GM18511 (cell line): ENCODE measurements at regions not wholly inside any gene's neighbourhood (a gene's known extent, or its start where the extent isn't known, plus 50 kb on each side); places are given as distances from the start of the nearest gene placed in this dataset.

ENCODE experiments used
- ATAC-seq: cut with Tn5 transposase; IDR thresholded peaks from one replicate; pipeline ENCODE4 v1.9.1; 2021; ENCODE audit warnings: mild to moderate bottlenecking, moderate library complexity; ENCODE audit not compliant: unreplicated experiment

GRCh38 chr2:217691920-217692666 lies 310.7 kb downstream of the TNS1 start:
- ATAC-seq: no peak

DNA sequence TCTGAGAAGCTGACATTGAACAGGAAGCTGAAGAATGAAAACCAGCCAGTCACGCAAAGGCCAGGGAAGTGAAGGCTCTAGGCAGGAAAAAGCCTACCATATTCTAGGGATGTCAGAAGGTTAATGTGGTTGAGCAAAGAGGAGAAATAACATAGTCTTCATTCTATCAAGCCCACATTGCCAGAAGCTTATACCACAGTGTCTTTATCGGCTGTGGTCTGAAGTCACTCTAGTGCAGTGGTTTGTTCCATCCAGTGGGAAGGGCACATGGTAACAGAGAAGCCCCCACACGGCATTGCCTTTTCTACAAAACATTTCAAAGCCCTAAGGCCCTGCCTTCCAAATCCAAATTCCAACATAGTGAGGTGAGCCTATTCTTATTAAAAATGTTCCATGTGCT lies 311.3 kb downstream of the TNS1 start:
- ATAC-seq: no peak

DNA sequence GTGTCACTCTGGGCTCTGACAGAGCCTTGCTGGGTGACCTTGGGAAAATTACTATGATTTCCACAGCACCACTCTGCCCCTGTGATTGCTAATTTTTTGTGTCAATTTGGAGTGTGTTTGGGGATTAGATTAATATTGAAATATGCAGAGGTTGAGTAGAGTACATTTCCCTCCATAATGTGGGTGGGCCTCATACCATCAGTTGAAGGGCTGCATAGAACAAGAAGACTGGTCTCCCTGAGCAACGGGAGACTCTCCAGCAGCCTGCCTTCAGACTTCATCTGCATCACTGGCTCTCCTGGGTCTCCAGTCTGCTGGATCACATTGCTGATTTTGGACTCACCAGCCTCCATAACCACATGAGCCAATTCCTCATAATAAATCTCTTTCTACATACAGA lies 313.7 kb downstream of the TNS1 start:
- no peak for ATAC-seq

GRCh38 chr2:217688494-217688893 lies 314.3 kb downstream of the TNS1 start:
- ATAC-seq: no peak

DNA sequence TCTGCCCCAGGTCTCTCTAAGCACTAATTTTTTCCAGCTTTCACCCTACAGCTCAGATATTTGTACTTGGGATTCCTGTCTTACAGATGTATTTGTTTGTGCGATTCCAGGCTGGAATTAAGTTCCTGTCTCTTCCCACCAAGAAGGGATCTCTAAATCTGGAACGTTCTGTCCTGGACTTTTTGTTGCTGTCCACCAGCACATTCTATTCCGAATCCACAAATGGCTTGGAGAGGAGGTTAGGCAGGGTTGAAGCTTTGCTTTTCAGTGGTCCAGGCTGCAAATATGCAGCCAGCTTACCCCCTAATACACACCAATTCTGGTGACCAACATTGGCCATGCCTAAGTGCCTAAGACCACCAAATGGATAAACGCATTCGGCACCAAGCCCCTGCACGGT lies 315.0 kb downstream of the TNS1 start:
- ATAC-seq: no peak

DNA sequence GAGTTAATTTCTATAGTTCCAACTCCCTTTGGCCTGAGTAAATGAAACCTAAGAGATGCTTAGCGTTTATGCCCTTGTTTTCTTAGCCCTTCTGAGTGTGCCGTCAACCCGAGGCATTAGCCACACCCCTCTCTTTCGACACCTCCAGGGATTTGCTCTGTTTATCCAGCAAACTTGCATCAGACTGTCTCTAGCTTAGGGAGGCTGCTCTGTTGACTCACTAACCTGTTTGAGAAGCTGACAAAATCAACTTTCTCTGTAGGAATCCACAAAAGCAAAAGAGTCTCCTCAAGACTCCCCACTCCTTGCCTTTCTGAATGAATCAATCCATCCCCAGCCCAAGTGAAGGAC lies 317.6 kb downstream of the TNS1 start:
- ATAC-seq: no peak

DNA sequence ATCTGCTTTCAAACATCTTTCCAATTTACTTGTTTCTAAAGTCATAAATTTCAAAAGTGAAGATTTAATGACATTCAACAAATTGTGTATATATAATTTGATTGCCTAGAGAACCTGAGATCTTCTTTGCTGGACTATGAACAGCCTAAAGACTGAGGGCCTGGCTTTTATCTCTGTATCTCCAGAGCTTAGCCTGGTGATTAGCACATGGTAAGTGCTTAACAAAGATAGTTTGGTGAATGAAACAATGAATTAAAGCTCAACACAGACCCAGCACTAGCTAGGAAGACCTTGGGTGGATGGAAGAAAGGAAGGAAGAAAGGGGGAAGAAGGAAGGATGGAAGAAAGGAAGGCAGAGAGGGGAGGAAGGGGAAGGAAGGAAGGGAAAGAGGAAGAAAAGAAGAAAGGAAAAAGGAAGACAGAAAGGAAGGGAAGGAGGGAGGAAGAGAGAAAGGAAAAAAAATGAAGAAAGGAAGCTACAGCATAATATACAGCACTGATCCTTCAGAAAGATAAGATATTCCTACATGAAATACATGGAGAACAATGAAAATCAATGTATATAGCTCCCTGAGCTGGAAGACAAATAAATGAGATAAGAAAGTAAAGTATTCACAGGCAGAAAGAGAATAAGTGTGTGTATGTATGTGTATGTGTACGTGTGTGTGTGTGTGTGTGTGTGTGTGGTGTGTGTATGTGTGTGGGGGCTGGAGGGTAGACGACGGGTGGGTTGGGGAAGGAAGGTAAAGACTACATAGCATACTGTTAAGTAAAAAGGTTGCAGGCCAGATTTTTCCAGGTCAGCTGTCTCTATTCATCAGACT lies 318.2 kb downstream of the TNS1 start:
- no peak for ATAC-seq

GRCh38 chr2:217683106-217683870 lies 319.5 kb downstream of the TNS1 start:
- no peak for ATAC-seq

DNA sequence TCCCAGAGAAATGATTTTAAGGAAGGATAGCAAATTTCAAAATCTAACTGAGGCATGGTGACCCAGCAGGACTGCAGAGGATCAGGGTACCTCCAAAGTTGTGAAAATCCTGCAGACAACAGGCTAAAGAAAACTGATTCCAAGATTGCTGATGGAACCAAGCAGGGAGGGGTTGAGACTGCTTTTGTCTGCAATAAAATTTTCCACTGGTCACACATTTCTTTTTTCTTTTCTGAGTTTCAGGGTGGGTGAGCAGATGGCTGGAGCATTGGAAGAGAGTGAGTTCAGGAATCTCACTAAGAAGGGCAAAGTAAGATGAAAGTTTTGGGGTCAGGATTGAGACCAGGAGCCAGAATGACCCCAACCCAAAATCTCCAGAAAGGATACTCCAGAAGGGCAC lies 321.0 kb downstream of the TNS1 start:
- ATAC-seq: no peak

- no peak for ATAC-seq
These were observed 322.4 kb downstream of the TNS1 start for GRCh38 chr2:217680381-217680780.

- ATAC-seq: no peak
These were observed 329.2 kb downstream of the TNS1 start for GRCh38 chr2:217673627-217674026.

DNA sequence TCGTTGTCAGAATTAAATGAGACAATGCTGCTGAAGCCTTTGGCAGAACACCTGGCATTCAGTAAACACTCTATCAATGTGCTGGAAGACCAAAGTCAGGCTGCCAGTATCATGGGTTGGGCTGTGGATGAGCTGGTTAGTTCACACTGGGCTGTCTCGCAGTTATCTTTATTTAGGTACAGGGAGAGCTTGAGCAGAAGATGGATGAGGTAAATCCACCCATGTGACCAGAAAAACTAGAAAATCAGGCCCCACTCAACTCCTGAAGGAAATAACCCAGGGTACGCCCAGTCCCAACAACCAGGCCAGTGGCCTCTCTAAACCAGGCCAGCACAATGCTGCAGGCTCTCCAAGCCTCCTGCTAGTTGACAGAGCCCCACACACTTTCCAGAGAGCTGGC lies 330.3 kb downstream of the TNS1 start:
- no peak for ATAC-seq

- no peak for ATAC-seq
These were observed 330.9 kb downstream of the TNS1 start for GRCh38 chr2:217671871-217672270.

GRCh38 chr2:217671075-217671474 lies 331.7 kb downstream of the TNS1 start:
- no peak for ATAC-seq

GRCh38 chr2:217669831-217670230 lies 333.0 kb downstream of the TNS1 start:
- no peak for ATAC-seq

- ATAC-seq: no peak
These were observed 335.3 kb downstream of the TNS1 start for GRCh38 chr2:217667512-217667911.

DNA sequence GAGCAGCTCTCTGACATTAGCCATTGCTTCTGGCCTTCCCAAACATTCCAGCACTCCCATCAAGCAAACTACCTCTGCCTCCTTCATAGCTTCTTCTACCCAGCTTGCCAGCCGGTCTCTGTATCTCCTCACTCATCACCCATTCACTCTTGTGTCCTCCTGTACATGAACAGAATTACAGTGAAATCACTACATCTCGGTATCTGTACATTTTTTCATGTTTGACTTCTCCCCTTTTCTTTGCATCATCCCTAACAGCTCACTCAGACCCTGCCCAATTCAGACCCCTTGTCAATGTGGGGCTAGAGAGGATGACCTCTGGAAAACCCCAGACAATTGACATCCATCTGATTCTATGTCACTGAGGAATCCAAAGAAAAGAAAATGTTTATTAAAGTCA lies 335.8 kb downstream of the TNS1 start:
- ATAC-seq: no peak

GRCh38 chr2:217666338-217666737 lies 336.5 kb downstream of the TNS1 start:
- no peak for ATAC-seq

GRCh38 chr2:217664761-217665160 lies 338.0 kb downstream of the TNS1 start:
- ATAC-seq: no peak

- no peak for ATAC-seq
These were observed 339.7 kb downstream of the TNS1 start for GRCh38 chr2:217662984-217663602.

DNA sequence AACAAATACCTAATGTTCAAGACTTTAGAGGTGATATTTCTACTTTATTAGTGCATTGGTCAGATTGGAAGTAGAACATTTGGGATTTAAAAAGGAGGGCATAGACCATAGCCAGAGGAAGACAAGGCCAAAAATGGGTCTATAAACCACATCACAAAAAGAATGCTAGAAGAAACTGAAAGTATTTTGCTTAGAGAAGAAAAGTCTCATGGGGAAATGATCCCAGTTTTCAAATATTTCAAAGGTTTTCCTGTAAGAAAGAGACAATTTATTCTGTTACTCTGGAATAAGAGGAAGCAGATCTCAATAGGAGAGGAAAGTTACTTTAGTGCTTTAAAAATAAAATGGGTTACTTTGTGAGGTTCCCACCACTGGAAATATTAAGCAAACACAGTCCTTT lies 341.4 kb downstream of the TNS1 start:
- no peak for ATAC-seq
